SK-N-DZ (cell line): ENCODE measurements at regions not wholly inside any gene's neighbourhood (a gene's known extent, or its start where the extent isn't known, plus 50 kb on each side); places are given as distances from the start of the nearest gene placed in this dataset.

Experiments
- DNase-seq: peaks from one replicate; pipeline ENCODE4 v3.0.0-alpha.2; 2015; ENCODE audit warnings: low spot score

GRCh38 chr15:77714023-77714422 is 81.3 kb upstream of the LINGO1 start:
- DNase-seq = no peak

GRCh38 chr15:77713281-77713680 is 80.6 kb upstream of the LINGO1 start:
- no peak for DNase-seq

GRCh38 chr15:77712438-77712837 is 79.7 kb upstream of the LINGO1 start:
- DNase-seq = no peak

- DNase-seq = no peak
Observed at GRCh38 chr15:77710637-77711036, 77.9 kb upstream of the LINGO1 start.

GRCh38 chr15:77710206-77710605 is 77.5 kb upstream of the LINGO1 start:
- no peak for DNase-seq

GRCh38 chr15:77709135-77709886 is 76.6 kb upstream of the LINGO1 start:
- peak; percentile 21 for DNase-seq

GRCh38 chr15:77706482-77707244 is 74.0 kb upstream of the LINGO1 start:
- DNase-seq = no peak

- DNase-seq = peak; percentile 32
Observed at GRCh38 chr15:77702211-77702957, 69.7 kb upstream of the LINGO1 start.

GRCh38 chr15:77698481-77698880 is 65.8 kb upstream of the LINGO1 start:
- DNase-seq = no peak

- DNase-seq = no peak
Observed at GRCh38 chr15:77697893-77698292, 65.2 kb upstream of the LINGO1 start.

GRCh38 chr15:77696871-77697270 is 64.2 kb upstream of the LINGO1 start:
- DNase-seq = no peak

- DNase-seq = no peak
Observed at GRCh38 chr15:77695961-77696582, 63.4 kb upstream of the LINGO1 start.

- DNase-seq = no peak
Observed at GRCh38 chr15:77695548-77695947, 62.8 kb upstream of the LINGO1 start.

GRCh38 chr15:77693576-77693975 is 60.9 kb upstream of the LINGO1 start:
- DNase-seq = no peak

GRCh38 chr15:77692614-77693013 is 59.9 kb upstream of the LINGO1 start:
- no peak for DNase-seq

- no peak for DNase-seq
Observed at GRCh38 chr15:77691607-77692006, 58.9 kb upstream of the LINGO1 start.

- no peak for DNase-seq
Observed at GRCh38 chr15:77689821-77690220, 57.1 kb upstream of the LINGO1 start.

- DNase-seq = no peak
Observed at GRCh38 chr15:77688693-77689092, 56.0 kb upstream of the LINGO1 start.

- no peak for DNase-seq
Observed at GRCh38 chr15:77688266-77688665, 55.6 kb upstream of the LINGO1 start.

- DNase-seq = no peak
Observed at GRCh38 chr15:77685082-77685815, 52.5 kb upstream of the LINGO1 start.
